Effector CD8-positive, alpha-beta T cell (primary cell): ENCODE measurements at regions not wholly inside any gene's neighbourhood (a gene's known extent, or its start where the extent isn't known, plus 50 kb on each side); places are given as distances from the start of the nearest gene placed in this dataset.

Experiments
- DNase-seq: peaks from one replicate; lab custom pipeline; 2025; lab: John Stamatoyannopoulos, UW

GRCh38 chr12:89995870-89996269, 287.2 kb upstream of the ATP2B1 start:
- no peak for DNase-seq

GRCh38 chr12:89994911-89995310, 286.3 kb upstream of the ATP2B1 start:
- DNase-seq, result no peak

GRCh38 chr12:89993632-89994031, 285.0 kb upstream of the ATP2B1 start:
- no peak for DNase-seq

GRCh38 chr12:89992668-89993451, 284.2 kb upstream of the ATP2B1 start:
- no peak for DNase-seq

GRCh38 chr12:89991807-89992590, 283.4 kb upstream of the ATP2B1 start:
- DNase-seq, result no peak

GRCh38 chr12:89988188-89988915, 279.7 kb upstream of the ATP2B1 start:
- DNase-seq, result no peak

GRCh38 chr12:89985935-89986334, 277.3 kb upstream of the ATP2B1 start:
- no peak for DNase-seq

GRCh38 chr12:89984846-89985245, 276.2 kb upstream of the ATP2B1 start:
- DNase-seq, result no peak

GRCh38 chr12:89983622-89984021, 275.0 kb upstream of the ATP2B1 start:
- DNase-seq, result no peak

- no peak for DNase-seq
These were observed 271.6 kb upstream of the ATP2B1 start for GRCh38 chr12:89980236-89980635.

GRCh38 chr12:89977405-89978085, 268.9 kb upstream of the ATP2B1 start:
- DNase-seq, result no peak

- no peak for DNase-seq
These were observed 268.2 kb upstream of the ATP2B1 start for GRCh38 chr12:89976866-89977265.

- no peak for DNase-seq
These were observed 266.9 kb upstream of the ATP2B1 start for GRCh38 chr12:89975574-89975973.

- DNase-seq, result no peak
These were observed 263.2 kb upstream of the ATP2B1 start for GRCh38 chr12:89971880-89972279.

GRCh38 chr12:89970722-89971121, 262.1 kb upstream of the ATP2B1 start:
- DNase-seq, result no peak

- DNase-seq, result no peak
These were observed 260.5 kb upstream of the ATP2B1 start for GRCh38 chr12:89969093-89969492.

GRCh38 chr12:89968151-89968700, 259.6 kb upstream of the ATP2B1 start:
- DNase-seq, result no peak

GRCh38 chr12:89966495-89967240, 258.0 kb upstream of the ATP2B1 start:
- no peak for DNase-seq

- no peak for DNase-seq
These were observed 257.4 kb upstream of the ATP2B1 start for GRCh38 chr12:89965993-89966392.

GRCh38 chr12:89962648-89963047, 254.0 kb upstream of the ATP2B1 start:
- DNase-seq, result no peak
